ENCODE measurements at regions not wholly inside any gene's neighbourhood (a gene's known extent, or its start where the extent isn't known, plus 50 kb on each side); places are given as distances from the start of the nearest gene placed in this dataset.

- TF ChIP-seq POLR2AphosphoS5 (IDR thresholded peaks at IDR 0.05; ENCODE audit: low read depth, low read length): no peak
- TF ChIP-seq POLR2A (IDR thresholded peaks at IDR 0.05; ENCODE audit: low read depth, low read length): no peak
- TF ChIP-seq TAF1 (IDR thresholded peaks at IDR 0.05; ENCODE audit: borderline replicate concordance, low read depth, low read length): no peak
These were observed 106.8 kb upstream of the MPDZ start for GRCh38 chr9:13386316-13386715.

Measured in GM12892 (cell line).